ENCODE measurements at regions not wholly inside any gene's neighbourhood (a gene's known extent, or its start where the extent isn't known, plus 50 kb on each side); places are given as distances from the start of the nearest gene placed in this dataset.
A peak's percentile ranks its signal among the peaks of the same experiment; 100 is the strongest.

- DNase-seq (ENCODE audit: low read depth): no peak
Observed at GRCh38 chr6:165722022-165722421, 59.0 kb upstream of the PDE10A start.

- DNase-seq (ENCODE audit: low read depth): no peak
Observed at GRCh38 chr6:165721356-165721755, 58.3 kb upstream of the PDE10A start.

- DNase-seq (ENCODE audit: low read depth): no peak
Observed at GRCh38 chr6:165718491-165718891, 55.5 kb upstream of the PDE10A start.

- peak; percentile 78 for DNase-seq (ENCODE audit: low read depth)
Observed at GRCh38 chr6:165717732-165718465, 54.9 kb upstream of the PDE10A start.

GRCh38 chr6:165716886-165717285 lies 53.8 kb upstream of the PDE10A start:
- no peak for DNase-seq (ENCODE audit: low read depth)

- no peak for DNase-seq (ENCODE audit: low read depth)
Observed at GRCh38 chr6:165715428-165715827, 52.4 kb upstream of the PDE10A start.

GRCh38 chr6:165714907-165715306 lies 51.9 kb upstream of the PDE10A start:
- DNase-seq (ENCODE audit: low read depth): no peak

- no peak for DNase-seq (ENCODE audit: low read depth)
Observed at GRCh38 chr6:165713845-165714466, 50.9 kb upstream of the PDE10A start.
